ENCODE measurements at regions not wholly inside any gene's neighbourhood (a gene's known extent, or its start where the extent isn't known, plus 50 kb on each side); places are given as distances from the start of the nearest gene placed in this dataset.

DNA sequence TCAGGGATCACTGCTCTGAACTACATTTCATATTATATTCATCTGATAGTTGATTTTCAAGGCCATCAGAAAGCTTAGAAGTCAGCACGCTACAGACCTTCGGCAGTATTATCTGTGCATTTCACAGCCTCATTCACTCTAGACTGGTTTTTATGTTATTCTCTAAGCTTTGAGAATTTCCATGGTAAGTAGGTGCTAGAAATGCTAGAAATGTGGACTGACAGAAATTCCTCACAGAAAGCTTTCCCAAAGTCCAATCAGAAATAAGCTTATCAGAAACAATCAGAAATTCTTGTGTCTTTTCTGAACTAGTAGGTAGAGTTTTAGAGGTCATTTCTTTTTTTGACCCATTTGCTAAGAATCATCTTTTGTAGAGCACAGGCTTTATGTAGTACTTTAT, 176.6 kb downstream of the TMTC3 start:
- POLR2A ChIA-PET: no interaction called here
- DNase-seq (ENCODE audit: low spot score): no peak
- TF ChIP-seq TOE1 (CRISPR knock-in tag; IDR thresholded peaks at IDR 0.05) (no peak), ZNF556 (CRISPR knock-in tag; IDR thresholded peaks at IDR 0.05; ENCODE audit: borderline replicate concordance) (no peak), ZNF317 (CRISPR knock-in tag; IDR thresholded peaks at IDR 0.05) (no peak), MTA1 (CRISPR knock-in tag; IDR thresholded peaks at IDR 0.05; ENCODE audit: borderline replicate concordance) (no peak), ZNF337 (CRISPR knock-in tag; IDR thresholded peaks at IDR 0.05; ENCODE audit: borderline replicate concordance, low read depth) (no peak), KLF15 (CRISPR knock-in tag; IDR thresholded peaks at IDR 0.05; ENCODE audit: borderline replicate concordance) (no peak), AKAP8 (CRISPR knock-in tag; IDR thresholded peaks at IDR 0.05) (no peak), EP300 (IDR thresholded peaks at IDR 0.05; ENCODE audit: low read depth in 2 of 2, low read length in 2 of 2) (no peak), EP300 (CRISPR knock-in tag; IDR thresholded peaks at IDR 0.05; ENCODE audit: borderline replicate concordance) (no peak), ZNF782 (CRISPR knock-in tag; IDR thresholded peaks at IDR 0.05; ENCODE audit: borderline replicate concordance) (no peak)
- TF ChIP-seq, protein P1, sequence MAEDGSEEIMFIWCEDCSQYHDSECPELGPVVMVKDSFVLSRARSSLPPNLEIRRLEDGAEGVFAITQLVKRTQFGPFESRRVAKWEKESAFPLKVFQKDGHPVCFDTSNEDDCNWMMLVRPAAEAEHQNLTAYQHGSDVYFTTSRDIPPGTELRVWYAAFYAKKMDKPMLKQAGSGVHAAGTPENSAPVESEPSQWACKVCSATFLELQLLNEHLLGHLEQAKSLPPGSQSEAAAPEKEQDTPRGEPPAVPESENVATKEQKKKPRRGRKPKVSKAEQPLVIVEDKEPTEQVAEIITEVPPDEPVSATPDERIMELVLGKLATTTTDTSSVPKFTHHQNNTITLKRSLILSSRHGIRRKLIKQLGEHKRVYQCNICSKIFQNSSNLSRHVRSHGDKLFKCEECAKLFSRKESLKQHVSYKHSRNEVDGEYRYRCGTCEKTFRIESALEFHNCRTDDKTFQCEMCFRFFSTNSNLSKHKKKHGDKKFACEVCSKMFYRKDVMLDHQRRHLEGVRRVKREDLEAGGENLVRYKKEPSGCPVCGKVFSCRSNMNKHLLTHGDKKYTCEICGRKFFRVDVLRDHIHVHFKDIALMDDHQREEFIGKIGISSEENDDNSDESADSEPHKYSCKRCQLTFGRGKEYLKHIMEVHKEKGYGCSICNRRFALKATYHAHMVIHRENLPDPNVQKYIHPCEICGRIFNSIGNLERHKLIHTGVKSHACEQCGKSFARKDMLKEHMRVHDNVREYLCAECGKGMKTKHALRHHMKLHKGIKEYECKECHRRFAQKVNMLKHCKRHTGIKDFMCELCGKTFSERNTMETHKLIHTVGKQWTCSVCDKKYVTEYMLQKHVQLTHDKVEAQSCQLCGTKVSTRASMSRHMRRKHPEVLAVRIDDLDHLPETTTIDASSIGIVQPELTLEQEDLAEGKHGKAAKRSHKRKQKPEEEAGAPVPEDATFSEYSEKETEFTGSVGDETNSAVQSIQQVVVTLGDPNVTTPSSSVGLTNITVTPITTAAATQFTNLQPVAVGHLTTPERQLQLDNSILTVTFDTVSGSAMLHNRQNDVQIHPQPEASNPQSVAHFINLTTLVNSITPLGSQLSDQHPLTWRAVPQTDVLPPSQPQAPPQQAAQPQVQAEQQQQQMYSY (CRISPR knock-in tag; IDR thresholded peaks at IDR 0.05): no peak
- TF ChIP-seq, protein P2, sequence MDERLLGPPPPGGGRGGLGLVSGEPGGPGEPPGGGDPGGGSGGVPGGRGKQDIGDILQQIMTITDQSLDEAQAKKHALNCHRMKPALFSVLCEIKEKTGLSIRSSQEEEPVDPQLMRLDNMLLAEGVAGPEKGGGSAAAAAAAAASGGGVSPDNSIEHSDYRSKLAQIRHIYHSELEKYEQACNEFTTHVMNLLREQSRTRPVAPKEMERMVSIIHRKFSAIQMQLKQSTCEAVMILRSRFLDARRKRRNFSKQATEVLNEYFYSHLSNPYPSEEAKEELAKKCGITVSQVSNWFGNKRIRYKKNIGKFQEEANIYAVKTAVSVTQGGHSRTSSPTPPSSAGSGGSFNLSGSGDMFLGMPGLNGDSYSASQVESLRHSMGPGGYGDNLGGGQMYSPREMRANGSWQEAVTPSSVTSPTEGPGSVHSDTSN (CRISPR knock-in tag; IDR thresholded peaks at IDR 0.05): no peak
- TF ChIP-seq, protein P3, sequence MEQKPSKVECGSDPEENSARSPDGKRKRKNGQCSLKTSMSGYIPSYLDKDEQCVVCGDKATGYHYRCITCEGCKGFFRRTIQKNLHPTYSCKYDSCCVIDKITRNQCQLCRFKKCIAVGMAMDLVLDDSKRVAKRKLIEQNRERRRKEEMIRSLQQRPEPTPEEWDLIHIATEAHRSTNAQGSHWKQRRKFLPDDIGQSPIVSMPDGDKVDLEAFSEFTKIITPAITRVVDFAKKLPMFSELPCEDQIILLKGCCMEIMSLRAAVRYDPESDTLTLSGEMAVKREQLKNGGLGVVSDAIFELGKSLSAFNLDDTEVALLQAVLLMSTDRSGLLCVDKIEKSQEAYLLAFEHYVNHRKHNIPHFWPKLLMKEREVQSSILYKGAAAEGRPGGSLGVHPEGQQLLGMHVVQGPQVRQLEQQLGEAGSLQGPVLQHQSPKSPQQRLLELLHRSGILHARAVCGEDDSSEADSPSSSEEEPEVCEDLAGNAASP (CRISPR knock-in tag; IDR thresholded peaks at IDR 0.05; ENCODE audit: borderline replicate concordance): no peak
- TF ChIP-seq, protein P4, sequence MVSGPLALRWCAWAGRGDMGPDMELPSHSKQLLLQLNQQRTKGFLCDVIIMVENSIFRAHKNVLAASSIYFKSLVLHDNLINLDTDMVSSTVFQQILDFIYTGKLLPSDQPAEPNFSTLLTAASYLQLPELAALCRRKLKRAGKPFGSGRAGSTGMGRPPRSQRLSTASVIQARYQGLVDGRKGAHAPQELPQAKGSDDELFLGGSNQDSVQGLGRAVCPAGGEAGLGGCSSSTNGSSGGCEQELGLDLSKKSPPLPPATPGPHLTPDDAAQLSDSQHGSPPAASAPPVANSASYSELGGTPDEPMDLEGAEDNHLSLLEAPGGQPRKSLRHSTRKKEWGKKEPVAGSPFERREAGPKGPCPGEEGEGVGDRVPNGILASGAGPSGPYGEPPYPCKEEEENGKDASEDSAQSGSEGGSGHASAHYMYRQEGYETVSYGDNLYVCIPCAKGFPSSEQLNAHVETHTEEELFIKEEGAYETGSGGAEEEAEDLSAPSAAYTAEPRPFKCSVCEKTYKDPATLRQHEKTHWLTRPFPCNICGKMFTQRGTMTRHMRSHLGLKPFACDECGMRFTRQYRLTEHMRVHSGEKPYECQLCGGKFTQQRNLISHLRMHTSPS (CRISPR knock-in tag; IDR thresholded peaks at IDR 0.05; ENCODE audit: low read depth): no peak
- TF ChIP-seq, protein P5, sequence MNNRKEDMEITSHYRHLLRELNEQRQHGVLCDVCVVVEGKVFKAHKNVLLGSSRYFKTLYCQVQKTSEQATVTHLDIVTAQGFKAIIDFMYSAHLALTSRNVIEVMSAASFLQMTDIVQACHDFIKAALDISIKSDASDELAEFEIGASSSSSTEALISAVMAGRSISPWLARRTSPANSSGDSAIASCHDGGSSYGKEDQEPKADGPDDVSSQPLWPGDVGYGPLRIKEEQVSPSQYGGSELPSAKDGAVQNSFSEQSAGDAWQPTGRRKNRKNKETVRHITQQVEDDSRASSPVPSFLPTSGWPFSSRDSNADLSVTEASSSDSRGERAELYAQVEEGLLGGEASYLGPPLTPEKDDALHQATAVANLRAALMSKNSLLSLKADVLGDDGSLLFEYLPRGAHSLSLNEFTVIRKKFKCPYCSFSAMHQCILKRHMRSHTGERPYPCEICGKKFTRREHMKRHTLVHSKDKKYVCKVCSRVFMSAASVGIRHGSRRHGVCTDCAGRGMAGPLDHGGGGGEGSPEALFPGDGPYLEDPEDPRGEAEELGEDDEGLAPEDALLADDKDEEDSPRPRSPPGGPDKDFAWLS (CRISPR knock-in tag; IDR thresholded peaks at IDR 0.05; ENCODE audit: borderline replicate concordance): no peak

More for the DNA sequence above, 176.6 kb downstream of the TMTC3 start:
- intact Hi-C loops (cut with micrococcal nuclease; ENCODE audit: unreplicated experiment): no loop called here
- H3K4me1 ChIP-seq (ENCODE audit: insufficient read depth, low read length): no peaks in the 10 kb centered on the region
- ATAC-seq (no peak), FAIRE-seq (no peak)
- H4K20me1 ChIP-seq (ENCODE audit: insufficient read depth, low read length): no peaks in the 10 kb centered on the region
- H3K9me3 ChIP-seq (ENCODE audit: low read length): no peaks in the 10 kb centered on the region
- no peak overlapping the region for H3K4me3 ChIP-seq (replicated peaks in 1 of 3; ENCODE audit: insufficient read depth in 1 of 3, low read depth in 2 of 3, low read length in 3 of 3)
- in situ Hi-C loops (cut with HindIII; ENCODE audit: extremely low pct_ligation_motif_present, low pct_unique_long_range_greater_than_20kb): no loop called here
- H2AFZ ChIP-seq (ENCODE audit: low read length): no peak overlapping the region
- no peaks in the 10 kb centered on the region for H3K27me3 ChIP-seq (ENCODE audit: control insufficient read depth in 1 of 2, insufficient read depth in 2 of 2, low read length in 2 of 2)
- no peaks in the 10 kb centered on the region for H3K36me3 ChIP-seq (replicated peaks in 1 of 2; ENCODE audit: control insufficient read depth in 1 of 2, insufficient read depth in 2 of 2, low read length in 2 of 2)
- BruUV-seq (replicated peaks): no TSS peak
- no peak overlapping the region for H3K4me2 ChIP-seq (ENCODE audit: low read depth, low read length)
- H3K9ac ChIP-seq (ENCODE audit: insufficient read depth, low read depth, low read length): no peak overlapping the region
- 76% methylated on average over 2 of the region's 2 CpGs for WGBS (ENCODE audit: low lambda C conversion rate)
- CTCF ChIA-PET (ENCODE audit: low intra/inter-chr PET ratio, low total read pairs): no interaction called here
- H3K27ac ChIP-seq (ENCODE audit: extremely low read length, insufficient read depth, low read length): no peak overlapping the region
- no peaks in the 10 kb centered on the region for H3K79me2 ChIP-seq (ENCODE audit: insufficient read depth, low read length)
